RWPE2 (cell line): ENCODE measurements at regions not wholly inside any gene's neighbourhood (a gene's known extent, or its start where the extent isn't known, plus 50 kb on each side); places are given as distances from the start of the nearest gene placed in this dataset.
A peak's percentile ranks its signal among the peaks of the same experiment; 100 is the strongest.

Experiments used
- ATAC-seq: fragments of 200-7000 bp; cut with Tn5 transposase; 3 replicates; pipeline ENCODE4 v1.9.1; 2021; ENCODE audit warnings: low read depth
- DNase-seq: peaks from one replicate; pipeline ENCODE4 v3.0.0-alpha.2; 2020; ENCODE audit warnings: low spot score
- H3K27ac ChIP-seq: fragments of 450-650 bp; 2 replicates; pipeline ENCODE4 v1.5.1; 2017; ENCODE audit warnings: mild to moderate bottlenecking; ENCODE audit not compliant: poor library complexity, severe bottlenecking
- H3K27me3 ChIP-seq: fragments of 250-450 bp; sonication (Bioruptor Pico); 2 replicates; pipeline ENCODE4 v1.5.1; 2021; ENCODE audit warnings: mild to moderate bottlenecking, moderate library complexity; ENCODE audit not compliant: insufficient read depth, poor library complexity, severe bottlenecking
- H3K36me3 ChIP-seq: fragments of 250-450 bp; sonication (Bioruptor Pico); 2 replicates; pipeline ENCODE4 v1.5.1; 2020; ENCODE audit warnings: low read depth, mild to moderate bottlenecking, moderate library complexity
- H3K4me1 ChIP-seq: fragments of 250-450 bp; sonication (Bioruptor Pico); 2 replicates; pipeline ENCODE4 v1.5.1; 2021; ENCODE audit warnings: mild to moderate bottlenecking, moderate library complexity; ENCODE audit not compliant: insufficient read depth, poor library complexity, severe bottlenecking
- H3K4me3 ChIP-seq: fragments of 250-450 bp; sonication (Bioruptor Pico); 2 replicates; pipeline ENCODE4 v1.5.1; 2021; ENCODE audit warnings: mild to moderate bottlenecking, moderate library complexity; ENCODE audit not compliant: severe bottlenecking
- H3K9me3 ChIP-seq: fragments of 250-450 bp; sonication (Bioruptor Pico); 2 replicates; pipeline ENCODE4 v1.5.1; 2021; ENCODE audit warnings: mild to moderate bottlenecking, moderate library complexity; ENCODE audit not compliant: severe bottlenecking
- CTCF ChIP-seq: fragments of 450-650 bp; IDR thresholded peaks from one replicate; pipeline ENCODE4 v1.5.1; 2017; ENCODE audit warnings: mild to moderate bottlenecking, moderate library complexity; ENCODE audit not compliant: poor library complexity, severe bottlenecking

- Histone ChIP-seq H3K36me3 (no peaks in the 10 kb centered on the region), H3K9me3 (peaks cover 2% of the 10 kb centered on the region), H3K27me3 (no peaks in the 10 kb centered on the region), H3K27ac (peak overlapping the region; percentile 74), H3K4me3 (no peak overlapping the region), H3K4me1 (peaks cover 14% of the 10 kb centered on the region)
- ATAC-seq (peak; percentile 99), DNase-seq (no peak)
- TF ChIP-seq CTCF = no peak
Measured at GRCh38 chr11:22510741-22511140, 114.9 kb downstream of the FANCF start.

GRCh38 chr11:22510010-22510409, 115.6 kb downstream of the FANCF start:
- ATAC-seq = no peak; the same call in 2 of the 3 replicates
- no peak for TF ChIP-seq CTCF
- Histone ChIP-seq H3K4me3 (no peak overlapping the region), H3K27ac (peak overlapping the region; percentile 74), H3K9me3 (peaks cover 2% of the 10 kb centered on the region), H3K27me3 (no peaks in the 10 kb centered on the region), H3K36me3 (no peaks in the 10 kb centered on the region), H3K4me1 (peaks cover 14% of the 10 kb centered on the region)
- no peak for DNase-seq

DNA sequence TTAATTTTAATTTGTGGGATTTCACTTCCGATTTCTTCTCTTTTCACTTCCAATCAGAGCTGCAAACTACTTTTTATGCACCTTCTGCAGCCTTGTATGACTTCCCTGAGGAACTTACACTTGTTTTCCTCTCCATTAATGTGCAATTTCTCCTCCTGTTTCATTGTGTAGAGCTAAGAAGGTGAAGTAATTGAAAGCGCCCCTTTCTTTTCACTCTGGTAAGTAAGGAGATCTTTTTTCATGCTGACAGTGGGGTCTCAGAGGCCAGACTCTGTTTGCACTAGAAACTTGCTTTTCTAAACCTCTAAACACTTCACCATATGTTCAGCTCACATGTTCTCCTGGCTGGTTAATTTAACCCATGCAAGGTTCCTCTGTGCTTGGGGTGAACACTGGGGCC, 117.0 kb downstream of the FANCF start:
- no peak for DNase-seq
- H3K4me1 ChIP-seq = peaks cover 14% of the 10 kb centered on the region
- no peak for ATAC-seq
- H3K27me3 ChIP-seq = no peaks in the 10 kb centered on the region
- peaks cover 2% of the 10 kb centered on the region for H3K9me3 ChIP-seq
- no peak overlapping the region for H3K27ac ChIP-seq
- no peak for TF ChIP-seq CTCF
- H3K4me3 ChIP-seq = no peak overlapping the region
- no peaks in the 10 kb centered on the region for H3K36me3 ChIP-seq

DNA sequence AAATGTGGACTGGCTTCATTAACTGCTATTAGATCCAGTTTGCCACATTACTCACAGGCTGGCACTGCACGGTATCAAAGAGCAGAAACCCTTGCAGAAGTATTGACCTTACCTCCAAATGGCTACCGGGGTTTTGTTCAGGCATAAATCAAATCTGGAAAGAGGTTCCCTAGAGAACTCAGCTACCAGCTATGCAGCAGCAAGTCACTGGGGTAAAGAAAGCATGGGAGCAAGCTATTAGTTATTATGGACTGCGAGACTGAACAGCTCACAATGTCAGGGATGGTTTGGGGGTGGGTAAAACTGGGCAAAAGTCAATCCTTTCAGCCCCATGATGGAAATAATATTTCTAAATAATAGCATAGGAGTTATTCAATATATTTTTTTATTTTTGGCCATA, 128.1 kb downstream of the FANCF start:
- H3K4me1 ChIP-seq = peaks cover 4% of the 10 kb centered on the region

More for the DNA sequence above, 128.1 kb downstream of the FANCF start:
- no peaks in the 10 kb centered on the region for H3K27me3 ChIP-seq
- H3K9me3 ChIP-seq = no peaks in the 10 kb centered on the region
- no peaks in the 10 kb centered on the region for H3K36me3 ChIP-seq
- DNase-seq (no peak), ATAC-seq (no peak)
- TF ChIP-seq CTCF = no peak
- no peak overlapping the region for H3K27ac ChIP-seq
- H3K4me3 ChIP-seq = no peak overlapping the region
